ENCODE measurements at regions not wholly inside any gene's neighbourhood (a gene's known extent, or its start where the extent isn't known, plus 50 kb on each side); places are given as distances from the start of the nearest gene placed in this dataset.
A peak's percentile ranks its signal among the peaks of the same experiment; 100 is the strongest.

- TF ChIP-seq ZFX (IDR thresholded peaks at IDR 0.05) = no peak
- TF ChIP-seq POLR2A (IDR thresholded peaks at IDR 0.05; ENCODE audit: borderline replicate concordance, extremely low read depth, insufficient read depth, insufficient read length) = no peak
- TF ChIP-seq POLR2AphosphoS5 (IDR thresholded peaks at IDR 0.05; ENCODE audit: low read depth, low read length) = peak; percentile 55
- TF ChIP-seq TCF7L2 (IDR thresholded peaks at IDR 0.05; ENCODE audit: borderline replicate concordance, extremely low read depth, insufficient read depth, insufficient read length) = no peak
- TF ChIP-seq EZH2 (IDR thresholded peaks at IDR 0.05) = no peak
- TF ChIP-seq ATF3 (IDR thresholded peaks at IDR 0.05) = no peak
- TF ChIP-seq YY1 (IDR thresholded peaks at IDR 0.05; ENCODE audit: extremely low read depth, insufficient replicate concordance, low read depth, low read length) = peak; percentile 64
- no peak; the same call in 1 of the 2 replicates for TF ChIP-seq CBX3 (IDR thresholded peaks at IDR 0.05; ENCODE audit: low read depth)
- TF ChIP-seq JUND (IDR thresholded peaks at IDR 0.05) = peak; percentile 31; the same call in 1 of the 2 replicates
- peak; percentile 69 for TF ChIP-seq CEBPB (IDR thresholded peaks at IDR 0.05; ENCODE audit: low read depth)
- no peak for TF ChIP-seq ZBTB33 (IDR thresholded peaks at IDR 0.05; ENCODE audit: extremely low read depth, insufficient replicate concordance, low read length)
- TF ChIP-seq FOSL1 (IDR thresholded peaks at IDR 0.05; ENCODE audit: low read depth) = no peak; the same call in 1 of the 2 replicates
These were observed 101.1 kb downstream of the PCDH7 start (continued) for GRCh38 chr4:30821275-30821674.

- CTCF ChIA-PET = no interaction called here
- H3K4me2 ChIP-seq (ENCODE audit: low read length) = peak overlapping the region; percentile 76
- no peaks in the 10 kb centered on the region; a peak in 1 of 4 replicates for H3K36me3 ChIP-seq (ENCODE audit: control insufficient read depth in 1 of 2, insufficient read depth in 2 of 2, low read length in 2 of 2)
- H3K9ac ChIP-seq (ENCODE audit: low read length) = peak overlapping the region; percentile 71
- H3K9me3 ChIP-seq (ENCODE audit: control insufficient read depth in 1 of 2, insufficient read depth in 1 of 2, low read depth in 1 of 2, low read length in 2 of 2) = no peaks in the 10 kb centered on the region
- H2AFZ ChIP-seq (ENCODE audit: low read depth, low read length, poor library complexity, severe bottlenecking) = no peak overlapping the region
- peaks cover 71% of the 10 kb centered on the region for H3K79me2 ChIP-seq (ENCODE audit: insufficient read depth, low read length)
- H3K9me2 ChIP-seq (ENCODE audit: insufficient read depth) = no peaks in the 10 kb centered on the region
- peaks cover 78 to 99% of the 10 kb centered on the region in 2 experiments for H3K4me1 ChIP-seq (ENCODE audit: control insufficient read depth in 1 of 2, insufficient read depth in 2 of 2, low read length in 2 of 2)
- POLR2A ChIA-PET = interaction anchor here (0.9 to 4.0 kb wide), 19 partner anchors 9 to 261 kb away, joined by 3 to 41 read pairs (median 5); no protein-coding TSS in a partner anchor
- peak; percentile 94 for DNase-seq (ENCODE audit: low read depth, low spot score)
- peak overlapping the region; percentile 29 to 48 for H3K4me3 ChIP-seq (replicated peaks in 1 of 2; ENCODE audit: low read depth in 1 of 2, low read length in 2 of 2)
- peak; percentile 89 for ATAC-seq
- no peaks in the 10 kb centered on the region for H3K27me3 ChIP-seq (ENCODE audit: insufficient read depth, low read length)
- intact Hi-C loops (cut with micrococcal nuclease) = loop anchor here (5.0 kb wide), 1 partner anchor 70 kb away; no protein-coding TSS in a partner anchor
- H3K27ac ChIP-seq (ENCODE audit: low read depth, low read length) = peak overlapping the region; percentile 100
- BruUV-seq (replicated peaks) = no TSS peak
- H4K20me1 ChIP-seq (ENCODE audit: insufficient read depth) = no peaks in the 10 kb centered on the region
- RAD21 ChIA-PET (ENCODE audit: low non-redundant PET in 1 of 2, low total read pairs in 2 of 2, uncharacterized antibody in 2 of 2, unreplicated experiment in 2 of 2) = no interaction called here
- TF ChIP-seq SIN3A (IDR thresholded peaks at IDR 0.05; ENCODE audit: low read depth) = peak; percentile 53
- peak; percentile 24 for TF ChIP-seq POLR2A (IDR thresholded peaks at IDR 0.05; ENCODE audit: borderline replicate concordance, extremely low read depth, insufficient read depth, insufficient read length)
- peak; percentile 67 for TF ChIP-seq POLR2AphosphoS5 (IDR thresholded peaks at IDR 0.05; ENCODE audit: low read depth, low read length)
- TF ChIP-seq RAD21 (IDR thresholded peaks at IDR 0.05; ENCODE audit: low read depth) = peak; percentile 25; the same call in 1 of the 2 replicates
- peak; percentile 52 for TF ChIP-seq FOSL1 (IDR thresholded peaks at IDR 0.05; ENCODE audit: low read depth)
- no peak for TF ChIP-seq ZFX (IDR thresholded peaks at IDR 0.05)
- TF ChIP-seq MAX (IDR thresholded peaks at IDR 0.05) = peak; percentile 49
- peak; percentile 77 for TF ChIP-seq JUND (IDR thresholded peaks at IDR 0.05)
- TF ChIP-seq CEBPB (IDR thresholded peaks at IDR 0.05; ENCODE audit: low read depth) = peak; percentile 38
- no peak for TF ChIP-seq ELF1 (IDR thresholded peaks at IDR 0.05; ENCODE audit: borderline replicate concordance, low read depth)
- TF ChIP-seq ATF3 (IDR thresholded peaks at IDR 0.05) = peak; percentile 7
- TF ChIP-seq YY1 (IDR thresholded peaks at IDR 0.05; ENCODE audit: extremely low read depth, insufficient replicate concordance, low read depth, low read length) = no peak
- peak; percentile 86 for TF ChIP-seq SRF (IDR thresholded peaks at IDR 0.05; ENCODE audit: low read depth)
- no peak for TF ChIP-seq EGR1 (IDR thresholded peaks at IDR 0.05; ENCODE audit: low read depth)
- peak; percentile 90 for TF ChIP-seq SP1 (IDR thresholded peaks at IDR 0.05; ENCODE audit: low read depth)
- TF ChIP-seq CBX3 (IDR thresholded peaks at IDR 0.05; ENCODE audit: low read depth) = peak; percentile 53; the same call in 1 of the 2 replicates
- peak; percentile 85 for TF ChIP-seq TCF7L2 (IDR thresholded peaks at IDR 0.05; ENCODE audit: borderline replicate concordance, extremely low read depth, insufficient read depth, insufficient read length)
- TF ChIP-seq EZH2 (IDR thresholded peaks at IDR 0.05) = no peak
- TF ChIP-seq EZH2phosphoT487 (IDR thresholded peaks at IDR 0.05; ENCODE audit: borderline replicate concordance) = no peak
These were observed 101.9 kb downstream of the PCDH7 start for GRCh38 chr4:30821859-30822612.

All from HCT116 (cell line).